ENCODE measurements at regions not wholly inside any gene's neighbourhood (a gene's known extent, or its start where the extent isn't known, plus 50 kb on each side); places are given as distances from the start of the nearest gene placed in this dataset.

GRCh38 chr6:14819001-14819400, 426.9 kb upstream of the JARID2 start:
- TF ChIP-seq FOXP2 (optimal IDR thresholded peaks at IDR 0.05; ENCODE audit: borderline replicate concordance, extremely low read depth, extremely low read length, insufficient read depth) (no peak), POLR2AphosphoS5 (IDR thresholded peaks at IDR 0.05; ENCODE audit: low read depth, low read length) (no peak), REST (IDR thresholded peaks at IDR 0.05; ENCODE audit: insufficient read depth in 1 of 2, low read depth in 2 of 2, low read length in 2 of 2) (no peak), SIN3A (IDR thresholded peaks at IDR 0.05; ENCODE audit: borderline replicate concordance, insufficient read depth, low read length) (no peak), TAF1 (IDR thresholded peaks at IDR 0.05; ENCODE audit: borderline replicate concordance, insufficient read depth, low read length) (no peak)
